ENCODE measurements at regions not wholly inside any gene's neighbourhood (a gene's known extent, or its start where the extent isn't known, plus 50 kb on each side); places are given as distances from the start of the nearest gene placed in this dataset.
A peak's percentile ranks its signal among the peaks of the same experiment; 100 is the strongest.

- H3K27ac ChIP-seq: peak overlapping the region; percentile 62 to 92
- TF ChIP-seq, protein P1, sequence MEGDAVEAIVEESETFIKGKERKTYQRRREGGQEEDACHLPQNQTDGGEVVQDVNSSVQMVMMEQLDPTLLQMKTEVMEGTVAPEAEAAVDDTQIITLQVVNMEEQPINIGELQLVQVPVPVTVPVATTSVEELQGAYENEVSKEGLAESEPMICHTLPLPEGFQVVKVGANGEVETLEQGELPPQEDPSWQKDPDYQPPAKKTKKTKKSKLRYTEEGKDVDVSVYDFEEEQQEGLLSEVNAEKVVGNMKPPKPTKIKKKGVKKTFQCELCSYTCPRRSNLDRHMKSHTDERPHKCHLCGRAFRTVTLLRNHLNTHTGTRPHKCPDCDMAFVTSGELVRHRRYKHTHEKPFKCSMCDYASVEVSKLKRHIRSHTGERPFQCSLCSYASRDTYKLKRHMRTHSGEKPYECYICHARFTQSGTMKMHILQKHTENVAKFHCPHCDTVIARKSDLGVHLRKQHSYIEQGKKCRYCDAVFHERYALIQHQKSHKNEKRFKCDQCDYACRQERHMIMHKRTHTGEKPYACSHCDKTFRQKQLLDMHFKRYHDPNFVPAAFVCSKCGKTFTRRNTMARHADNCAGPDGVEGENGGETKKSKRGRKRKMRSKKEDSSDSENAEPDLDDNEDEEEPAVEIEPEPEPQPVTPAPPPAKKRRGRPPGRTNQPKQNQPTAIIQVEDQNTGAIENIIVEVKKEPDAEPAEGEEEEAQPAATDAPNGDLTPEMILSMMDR (IDR thresholded peaks at IDR 0.05): no peak
- H3K4me3 ChIP-seq: peak overlapping the region; percentile 40
- DNase-seq (ENCODE audit: low spot score): no peak
Measured at GRCh38 chr11:122348659-122349409, 232.8 kb upstream of the BLID start.

DNA sequence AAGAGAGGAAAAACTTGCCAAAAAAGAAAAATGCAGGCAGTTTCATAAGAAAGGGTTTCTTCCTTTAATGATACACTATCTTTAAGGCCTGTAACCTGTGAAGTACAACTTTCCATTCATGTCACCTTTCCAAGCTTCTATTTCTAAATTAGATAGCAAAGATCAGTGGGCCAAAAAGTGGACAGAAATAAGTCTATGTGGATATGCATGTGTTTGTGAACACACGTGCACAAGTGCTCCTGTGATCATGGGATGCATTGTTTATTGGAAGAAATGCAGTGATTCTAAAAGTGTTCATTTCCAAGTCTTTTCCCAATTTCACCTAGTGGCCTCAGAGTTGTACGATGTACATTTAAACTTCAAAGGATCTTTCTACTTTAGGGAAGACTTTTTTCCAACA is 230.0 kb upstream of the BLID start:
- H3K27ac ChIP-seq: no peak overlapping the region
- TF ChIP-seq, protein P1 (IDR thresholded peaks at IDR 0.05): no peak
- H3K4me3 ChIP-seq: no peak overlapping the region
- DNase-seq (ENCODE audit: low spot score): no peak

- H3K27ac ChIP-seq: no peak overlapping the region
- TF ChIP-seq, protein P1 (IDR thresholded peaks at IDR 0.05): no peak
- DNase-seq (ENCODE audit: low spot score): no peak
- H3K4me3 ChIP-seq: no peak overlapping the region
Measured at GRCh38 chr11:122345586-122345985, 229.6 kb upstream of the BLID start.

GRCh38 chr11:122344215-122344614 is 228.2 kb upstream of the BLID start:
- H3K4me3 ChIP-seq: no peak overlapping the region
- peak overlapping the region in 1 of 2 donors; percentile 62 for H3K27ac ChIP-seq
- TF ChIP-seq, protein P1 (IDR thresholded peaks at IDR 0.05): no peak
- no peak for DNase-seq (ENCODE audit: low spot score)

- no peak for DNase-seq (ENCODE audit: low spot score)
- no peak overlapping the region for H3K4me3 ChIP-seq
- H3K27ac ChIP-seq: peak overlapping the region in 1 of 2 donors; percentile 62
- TF ChIP-seq, protein P1 (IDR thresholded peaks at IDR 0.05): no peak
Measured at GRCh38 chr11:122343210-122343609, 227.2 kb upstream of the BLID start.

DNA sequence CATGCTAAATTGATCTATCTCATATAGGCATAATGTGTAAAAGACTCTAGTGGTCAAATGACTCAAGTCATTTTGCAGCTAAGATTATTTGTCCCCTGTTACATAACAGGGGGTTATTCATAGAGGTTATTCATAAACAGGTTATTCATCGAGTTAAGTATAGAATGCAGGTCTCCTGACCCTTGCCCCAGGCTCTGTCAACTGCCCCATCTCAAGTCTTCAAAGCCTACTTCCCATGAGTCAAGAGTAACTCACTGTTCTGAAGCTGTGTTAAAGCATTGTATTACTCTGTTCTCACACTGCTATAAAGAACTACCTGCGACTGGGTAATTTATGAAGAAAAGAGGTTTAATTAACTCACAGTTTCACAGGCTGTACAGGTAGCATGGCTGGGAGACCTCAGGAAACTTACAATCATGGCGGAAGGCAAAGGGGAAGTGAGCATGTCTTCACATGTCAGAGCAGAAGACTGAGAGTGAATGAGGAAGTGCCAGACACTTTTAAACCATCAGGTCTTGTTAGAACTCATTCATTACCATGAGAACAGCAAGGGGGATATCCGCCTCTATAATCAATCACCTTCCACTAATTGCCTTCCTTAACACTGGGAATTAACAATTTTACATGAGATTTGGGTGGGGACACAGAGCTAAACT is 226.2 kb upstream of the BLID start:
- DNase-seq (ENCODE audit: low spot score): no peak
- no peak overlapping the region for H3K4me3 ChIP-seq
- H3K27ac ChIP-seq: peak overlapping the region in 1 of 2 donors; percentile 62
- TF ChIP-seq, protein P1 (IDR thresholded peaks at IDR 0.05): no peak

DNA sequence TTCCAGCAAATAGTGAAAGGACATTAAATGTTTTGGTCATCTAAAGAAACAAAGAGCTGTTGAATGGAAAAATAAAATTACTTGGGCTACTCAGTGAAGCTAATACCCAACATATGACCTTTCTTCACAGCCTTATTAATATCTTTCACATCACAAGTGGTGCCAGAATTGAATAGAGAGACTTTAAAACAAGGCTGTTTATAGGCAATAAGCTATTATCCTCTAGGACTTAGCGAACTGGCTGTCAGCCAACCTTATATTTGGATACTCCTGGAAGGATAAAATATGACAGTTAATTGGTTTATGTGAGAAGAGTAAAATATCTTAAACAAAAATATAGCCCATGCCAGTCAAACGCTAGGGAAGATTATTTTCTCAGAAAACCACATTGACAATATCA is 225.5 kb upstream of the BLID start:
- TF ChIP-seq, protein P1 (IDR thresholded peaks at IDR 0.05): no peak
- DNase-seq (ENCODE audit: low spot score): no peak
- Histone ChIP-seq H3K27ac (peak overlapping the region in 1 of 2 donors; percentile 62), H3K4me3 (no peak overlapping the region)
